ENCODE measurements at regions not wholly inside any gene's neighbourhood (a gene's known extent, or its start where the extent isn't known, plus 50 kb on each side); places are given as distances from the start of the nearest gene placed in this dataset.

DNA sequence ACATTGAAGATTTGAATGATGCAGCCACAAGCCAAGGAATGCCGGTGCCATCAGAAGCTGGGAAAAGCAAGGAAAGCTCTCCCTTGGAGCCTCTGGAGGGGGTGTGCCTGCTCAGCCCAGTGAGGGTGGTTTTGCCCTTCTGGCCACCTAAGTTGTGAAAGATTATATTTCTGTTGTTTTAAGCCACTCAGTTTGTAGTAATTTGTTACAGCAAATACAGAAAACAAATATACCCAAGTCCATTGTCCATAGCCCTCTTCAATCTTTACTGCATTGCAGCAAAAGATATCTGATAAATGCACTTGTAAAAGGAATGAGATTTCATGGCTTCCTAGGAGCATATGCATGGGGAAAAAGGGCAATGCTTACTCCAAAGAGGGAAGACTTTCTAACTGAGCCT lies 447.9 kb downstream of the HAPSTR1 start:
- TF ChIP-seq, protein P1, sequence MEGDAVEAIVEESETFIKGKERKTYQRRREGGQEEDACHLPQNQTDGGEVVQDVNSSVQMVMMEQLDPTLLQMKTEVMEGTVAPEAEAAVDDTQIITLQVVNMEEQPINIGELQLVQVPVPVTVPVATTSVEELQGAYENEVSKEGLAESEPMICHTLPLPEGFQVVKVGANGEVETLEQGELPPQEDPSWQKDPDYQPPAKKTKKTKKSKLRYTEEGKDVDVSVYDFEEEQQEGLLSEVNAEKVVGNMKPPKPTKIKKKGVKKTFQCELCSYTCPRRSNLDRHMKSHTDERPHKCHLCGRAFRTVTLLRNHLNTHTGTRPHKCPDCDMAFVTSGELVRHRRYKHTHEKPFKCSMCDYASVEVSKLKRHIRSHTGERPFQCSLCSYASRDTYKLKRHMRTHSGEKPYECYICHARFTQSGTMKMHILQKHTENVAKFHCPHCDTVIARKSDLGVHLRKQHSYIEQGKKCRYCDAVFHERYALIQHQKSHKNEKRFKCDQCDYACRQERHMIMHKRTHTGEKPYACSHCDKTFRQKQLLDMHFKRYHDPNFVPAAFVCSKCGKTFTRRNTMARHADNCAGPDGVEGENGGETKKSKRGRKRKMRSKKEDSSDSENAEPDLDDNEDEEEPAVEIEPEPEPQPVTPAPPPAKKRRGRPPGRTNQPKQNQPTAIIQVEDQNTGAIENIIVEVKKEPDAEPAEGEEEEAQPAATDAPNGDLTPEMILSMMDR (IDR thresholded peaks at IDR 0.05; ENCODE audit: low read depth, low read length, poor library complexity, severe bottlenecking), result no peak
- no peak for TF ChIP-seq EZH2phosphoT487 (IDR thresholded peaks at IDR 0.05; ENCODE audit: borderline replicate concordance, low read length)

Measured in DOHH2 (cell line).